ENCODE measurements at regions not wholly inside any gene's neighbourhood (a gene's known extent, or its start where the extent isn't known, plus 50 kb on each side); places are given as distances from the start of the nearest gene placed in this dataset.

GRCh38 chr14:85799668-85800067 is 269.7 kb downstream of the FLRT2 start:
- TF ChIP-seq TCF7L2 (IDR thresholded peaks at IDR 0.05; ENCODE audit: low read depth, low read length) = no peak
- no peak for TF ChIP-seq ADNP (CRISPR knock-in tag; IDR thresholded peaks at IDR 0.05)
